SK-N-SH (cell line): ENCODE measurements at regions not wholly inside any gene's neighbourhood (a gene's known extent, or its start where the extent isn't known, plus 50 kb on each side); places are given as distances from the start of the nearest gene placed in this dataset.
"Not testable (repeated sequence)": the region's sequence is repeated elsewhere in the genome, so short reads cannot be mapped to it uniquely, and the experiment has no call there.

ENCODE experiments used
- CTCF ChIA-PET: fragments of 300-600, 350-600 bp; formaldehyde crosslinking; extraction: SDS; loops from one replicate; lab custom pipeline; 2021; lab: Yijun Ruan, JAX
- POLR2A ChIA-PET: fragments of 350-600 bp; sonication (Branson Sonifier 250); formaldehyde crosslinking; extraction: SDS; loops from one replicate; lab custom pipeline; 2020; ENCODE audit warnings: antibody characterized with exemption, inconsistent platforms; lab: Yijun Ruan, JAX
- DNase-seq: peaks from one replicate; pipeline ENCODE4 v3.0.0; 2012
- H2AFZ ChIP-seq: fragments of 200-600 bp; sonication (generic); 2 replicates; pipeline ENCODE4 v1.8.1; 2016; ENCODE audit warnings: antibody characterized with exemption, mild to moderate bottlenecking, low read depth
- H3F3A ChIP-seq: fragments of 200-600 bp; sonication (generic); replicated peaks from 2 replicates; pipeline ENCODE3; 2016; ENCODE audit warnings: antibody characterized with exemption, mild to moderate bottlenecking; ENCODE audit not compliant: insufficient read depth
- H3K27ac ChIP-seq, 2 experiments: fragments of 200-500 bp in 1 of 2; fragments of 200-600 bp in 1 of 2; sonication (Bioruptor generic) in 1 of 2; sonication (generic), shearing (Covaris generic) in 1 of 2; 2 replicates each; pipeline versions ENCODE4 v1.5.1 to v1.6.1; 2014 to 2016; ENCODE audit warnings: low read depth in 2 of 2, inconsistent platforms in 1 of 2, low read length in 1 of 2, mild to moderate bottlenecking in 1 of 2, mixed read lengths in 1 of 2
- H3K27me3 ChIP-seq: fragments of 200-600 bp; sonication (generic), shearing (Covaris generic); 2 replicates; pipeline ENCODE4 v1.6.1; 2016; ENCODE audit warnings: mixed run types; ENCODE audit not compliant: insufficient read depth
- H3K36me3 ChIP-seq, 2 experiments: fragments of 200-500 bp in 1 of 2; fragments of 200-600 bp in 1 of 2; sonication (Bioruptor generic) in 1 of 2; sonication (generic) in 1 of 2; replicated peaks in 1 of 2; 2 replicates each; pipeline versions ENCODE3 to v1.5.1; 2014 to 2016; ENCODE audit warnings: low read length in 1 of 2, mild to moderate bottlenecking in 1 of 2; ENCODE audit not compliant: insufficient read depth in 2 of 2, control insufficient read depth in 1 of 2
- H3K4me1 ChIP-seq, 2 experiments: fragments of 200-500 bp in 1 of 2; fragments of 200-600 bp in 1 of 2; sonication (Bioruptor generic) in 1 of 2; sonication (generic), shearing (Covaris generic) in 1 of 2; 2 replicates each; pipeline versions ENCODE4 v1.5.1 to v1.6.1; 2014 to 2016; ENCODE audit warnings: low read depth in 1 of 2, low read length in 1 of 2, mixed run types in 1 of 2; ENCODE audit not compliant: insufficient read depth in 2 of 2, control insufficient read depth in 1 of 2
- H3K4me2 ChIP-seq: fragments of 200-600 bp; sonication (generic), shearing (Covaris generic); 2 replicates; pipeline ENCODE4 v1.6.1; 2017; ENCODE audit warnings: mixed run types
- H3K4me3 ChIP-seq, 2 experiments: fragments of 200-500 bp in 1 of 2; fragments of 200-600 bp in 1 of 2; sonication (Bioruptor generic) in 1 of 2; sonication (generic), shearing (Covaris generic) in 1 of 2; 2 replicates each; pipeline versions ENCODE4 v1.5.1 to v1.8.1; 2014 to 2016; ENCODE audit warnings: low read depth in 2 of 2, inconsistent platforms in 1 of 2, low read length in 1 of 2, mild to moderate bottlenecking in 1 of 2, mixed read lengths in 1 of 2, moderate library complexity in 1 of 2
- H3K79me2 ChIP-seq: fragments of 200-600 bp; sonication (generic); 2 replicates; pipeline ENCODE4 v1.8.1; 2017; ENCODE audit warnings: mild to moderate bottlenecking; ENCODE audit not compliant: insufficient read depth
- H3K9ac ChIP-seq: fragments of 200-600 bp; sonication (generic); 2 replicates; pipeline ENCODE4 v1.6.1; 2017; ENCODE audit warnings: mixed run types
- H3K9me2 ChIP-seq: fragments of 200-600 bp; sonication (generic); 2 replicates; pipeline ENCODE4 v1.6.1; 2017; ENCODE audit warnings: mixed run types
- H3K9me3 ChIP-seq: fragments of 200-600 bp; sonication (generic); 2 replicates; pipeline ENCODE4 v1.6.1; 2017; ENCODE audit warnings: mixed run types, mild to moderate bottlenecking, moderate library complexity
- H4K20me1 ChIP-seq: fragments of 200-600 bp; sonication (generic); 2 replicates; pipeline ENCODE4 v1.6.1; 2017; ENCODE audit warnings: mild to moderate bottlenecking, mixed run types; ENCODE audit not compliant: insufficient read depth
- EZH2phosphoT487 ChIP-seq: fragments of 200-600 bp; sonication (generic); IDR thresholded peaks from 2 replicates; pipeline ENCODE4 v1.6.1; 2017; ENCODE audit warnings: low read depth, mixed run types, mild to moderate bottlenecking, antibody characterized with exemption, moderate library complexity, borderline replicate concordance
- FOXM1 ChIP-seq: IDR thresholded peaks from 2 replicates; pipeline ENCODE4 v1.4.0; 2012; ENCODE audit warnings: low read depth, mild to moderate bottlenecking
- GABPA ChIP-seq: IDR thresholded peaks from 2 replicates; pipeline ENCODE4 v1.4.0; 2012; ENCODE audit warnings: low read depth, mild to moderate bottlenecking
- GATA2 ChIP-seq: sonication (generic); formaldehyde crosslinking; IDR thresholded peaks from 2 replicates; pipeline ENCODE4 v1.5.0; 2020; ENCODE audit warnings: mild to moderate bottlenecking, missing genetic modification reagents
- IRF3 ChIP-seq: fragments of 150-350 bp; IDR thresholded peaks from 2 replicates; pipeline ENCODE4 v1.6.1; 2016; ENCODE audit warnings: mild to moderate bottlenecking, low read depth, low read length
- JUND ChIP-seq: IDR thresholded peaks from 2 replicates; pipeline ENCODE4 v1.4.0; 2012
- MEF2A ChIP-seq: IDR thresholded peaks from 2 replicates; pipeline ENCODE4 v1.4.0; 2012; ENCODE audit warnings: low read depth, borderline replicate concordance
- NFIC ChIP-seq: IDR thresholded peaks from 2 replicates; pipeline ENCODE4 v1.4.0; 2012; ENCODE audit warnings: borderline replicate concordance
- NRF1 ChIP-seq: IDR thresholded peaks from 2 replicates; pipeline ENCODE4 v1.6.1; 2012; ENCODE audit warnings: low read depth, mild to moderate bottlenecking, low read length
- POLR2AphosphoS5 ChIP-seq: IDR thresholded peaks from 2 replicates; pipeline ENCODE4 v1.6.1; 2012; ENCODE audit warnings: low read depth, low read length
- RFX5 ChIP-seq: IDR thresholded peaks from 2 replicates; pipeline ENCODE4 v1.6.1; 2012; ENCODE audit warnings: mild to moderate bottlenecking, improper control_type of control experiment, low read length
- SIN3A ChIP-seq: IDR thresholded peaks from 2 replicates; pipeline ENCODE4 v1.6.1; 2012; ENCODE audit warnings: low read depth, mild to moderate bottlenecking, low read length, moderate library complexity, borderline replicate concordance
- TCF12 ChIP-seq: IDR thresholded peaks from 2 replicates; pipeline ENCODE4 v1.4.0; 2012
- ZBTB33 ChIP-seq: IDR thresholded peaks from 2 replicates; pipeline ENCODE4 v1.4.0; 2012; ENCODE audit warnings: low read depth, borderline replicate concordance
- WGBS: methylation state at CpG from one replicate; pipeline ENCODE4 v1.1.6; 2017; ENCODE audit warnings: low lambda C conversion rate; 5-methylcytosine and 5-hydroxymethylcytosine counted together
- TF ChIP-seq, protein P1 (sequence below): fragments of 150-350 bp; IDR thresholded peaks from 2 replicates; pipeline ENCODE4 v1.6.1; 2017; ENCODE audit warnings: antibody characterized with exemption, low read length, low read depth, borderline replicate concordance

- TF ChIP-seq SIN3A = no peak
- no peak for TF ChIP-seq NFIC
Measured at GRCh38 chr11:23217072-23217471, 356.8 kb upstream of the CCDC179 start (continued).

DNA sequence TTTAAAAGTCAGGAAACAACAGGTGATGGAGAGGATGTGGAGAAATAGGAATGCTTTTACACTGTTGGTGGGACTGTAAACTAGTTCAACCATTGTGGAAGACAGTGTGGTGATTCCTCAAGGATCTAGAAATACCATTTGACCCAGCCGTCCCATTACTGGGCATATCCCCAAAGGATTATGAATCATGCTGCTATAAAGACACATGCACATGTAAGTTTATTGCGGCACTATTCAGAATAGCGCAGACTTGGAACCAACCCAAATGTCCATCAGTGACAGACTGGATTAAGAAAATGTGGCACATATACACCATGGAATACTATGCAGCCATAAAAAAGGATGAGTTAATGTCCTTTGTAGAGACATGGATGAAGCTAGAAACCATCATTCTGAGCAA, 359.8 kb upstream of the CCDC179 start:
- H2AFZ ChIP-seq, H3K4me1 ChIP-seq, H3K4me2 ChIP-seq, H3K9me3 ChIP-seq, CTCF ChIA-PET, H3K36me3 ChIP-seq, H3K27ac ChIP-seq, DNase-seq, H3K9me2 ChIP-seq, H3K4me3 ChIP-seq, H4K20me1 ChIP-seq, H3K79me2 ChIP-seq, H3F3A ChIP-seq, H3K27me3 ChIP-seq, H3K9ac ChIP-seq, POLR2A ChIA-PET: not testable (repeated sequence)
- WGBS = 66% methylated on average over 3 of the region's 3 CpGs

- Histone ChIP-seq H4K20me1 (no peaks in the 10 kb centered on the region), H3K4me1 (no peaks in the 10 kb centered on the region; a peak in 1 of 4 replicates), H3F3A (no peaks in the 10 kb centered on the region), H3K9me2 (no peaks in the 10 kb centered on the region), H3K4me3 (no peak overlapping the region), H3K36me3 (no peaks in the 10 kb centered on the region), H3K9ac (no peak overlapping the region), H3K9me3 (no peaks in the 10 kb centered on the region), H3K27ac (no peak overlapping the region), H3K79me2 (no peaks in the 10 kb centered on the region)
- CTCF ChIA-PET = interaction anchor here (0.8 kb wide), 1 partner anchor 29 kb away, joined by 4 read pairs; no protein-coding TSS in a partner anchor
- TF ChIP-seq EZH2phosphoT487 (no peak), ZBTB33 (no peak), FOXM1 (no peak), RFX5 (no peak), GATA2 (no peak), SIN3A (no peak), JUND (no peak), POLR2AphosphoS5 (no peak), GABPA (no peak), TCF12 (no peak), IRF3 (no peak), MEF2A (no peak), NRF1 (no peak)
- TF ChIP-seq, protein P1, sequence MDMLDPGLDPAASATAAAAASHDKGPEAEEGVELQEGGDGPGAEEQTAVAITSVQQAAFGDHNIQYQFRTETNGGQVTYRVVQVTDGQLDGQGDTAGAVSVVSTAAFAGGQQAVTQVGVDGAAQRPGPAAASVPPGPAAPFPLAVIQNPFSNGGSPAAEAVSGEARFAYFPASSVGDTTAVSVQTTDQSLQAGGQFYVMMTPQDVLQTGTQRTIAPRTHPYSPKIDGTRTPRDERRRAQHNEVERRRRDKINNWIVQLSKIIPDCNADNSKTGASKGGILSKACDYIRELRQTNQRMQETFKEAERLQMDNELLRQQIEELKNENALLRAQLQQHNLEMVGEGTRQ = no peak
- TF ChIP-seq, all 33 proteins: peak for 0
- POLR2A ChIA-PET = no interaction called here
- H3K27me3 ChIP-seq = no peaks in the 10 kb centered on the region
- H2AFZ ChIP-seq = no peak overlapping the region
- H3K4me2 ChIP-seq = no peak overlapping the region
- no peak for DNase-seq
Measured at GRCh38 chr11:23221366-23221765, 361.1 kb upstream of the CCDC179 start.
